HG03097 (cell line): ENCODE measurements at regions not wholly inside any gene's neighbourhood (a gene's known extent, or its start where the extent isn't known, plus 50 kb on each side); places are given as distances from the start of the nearest gene placed in this dataset.
"Not testable (repeated sequence)": the region's sequence is repeated elsewhere in the genome, so short reads cannot be mapped to it uniquely, and the experiment has no call there.

Source experiments
- ATAC-seq: cut with Tn5 transposase; IDR thresholded peaks from one replicate; pipeline ENCODE4 v1.9.1; 2021; ENCODE audit not compliant: unreplicated experiment, low FRiP score

- ATAC-seq = no peak
Observed at GRCh38 chr6:47405273-47405672, 72.3 kb upstream of the CD2AP start.

- ATAC-seq = no peak
Observed at GRCh38 chr6:47407300-47408281, 70.0 kb upstream of the CD2AP start.

- peak; percentile 62 for ATAC-seq
Observed at GRCh38 chr6:47413752-47414422, 63.7 kb upstream of the CD2AP start.

- ATAC-seq = peak; percentile 72
Observed at GRCh38 chr6:47414423-47415167, 63.0 kb upstream of the CD2AP start.

GRCh38 chr6:47416396-47417345, 60.9 kb upstream of the CD2AP start:
- no peak for ATAC-seq

- ATAC-seq = no peak
Observed at GRCh38 chr6:47419621-47420020, 58.0 kb upstream of the CD2AP start.

- ATAC-seq = no peak
Observed at GRCh38 chr6:47420394-47421371, 56.9 kb upstream of the CD2AP start.

GRCh38 chr6:47423079-47423478, 54.5 kb upstream of the CD2AP start:
- ATAC-seq = no peak

- no peak for ATAC-seq
Observed at GRCh38 chr6:47424436-47424836, 53.2 kb upstream of the CD2AP start.

- not testable (repeated sequence) for ATAC-seq
Observed at GRCh38 chr6:47425724-47426123, 51.9 kb upstream of the CD2AP start.

- no peak for ATAC-seq
Observed at GRCh38 chr6:47426524-47427302, 50.9 kb upstream of the CD2AP start.

GRCh38 chr6:47427680-47428079, 49.9 kb upstream of the CD2AP start:
- ATAC-seq = no peak
